SK-N-SH (cell line): ENCODE measurements at regions not wholly inside any gene's neighbourhood (a gene's known extent, or its start where the extent isn't known, plus 50 kb on each side); places are given as distances from the start of the nearest gene placed in this dataset.

Experiments
- EZH2phosphoT487 ChIP-seq: fragments of 200-600 bp; sonication (generic); IDR thresholded peaks from 2 replicates; pipeline ENCODE4 v1.6.1; 2017; ENCODE audit warnings: low read depth, mixed run types, mild to moderate bottlenecking, antibody characterized with exemption, moderate library complexity, borderline replicate concordance
- GABPA ChIP-seq: IDR thresholded peaks from 2 replicates; pipeline ENCODE4 v1.4.0; 2012; ENCODE audit warnings: low read depth, mild to moderate bottlenecking
- NFIC ChIP-seq: IDR thresholded peaks from 2 replicates; pipeline ENCODE4 v1.4.0; 2012; ENCODE audit warnings: borderline replicate concordance
- TEAD4 ChIP-seq: IDR thresholded peaks from 2 replicates; pipeline ENCODE4 v1.4.0; 2012; ENCODE audit warnings: mild to moderate bottlenecking, borderline replicate concordance; ENCODE audit not compliant: insufficient read depth
- TF ChIP-seq, protein P1 (sequence below): fragments of 200-600 bp; sonication (generic); IDR thresholded peaks from 2 replicates; pipeline ENCODE4 v1.6.1; 2017; ENCODE audit warnings: antibody characterized with exemption, mild to moderate bottlenecking, moderate library complexity
- TF ChIP-seq, protein P2 (sequence below): IDR thresholded peaks from 2 replicates; pipeline ENCODE4 v1.6.1; 2012; ENCODE audit warnings: mild to moderate bottlenecking, low read depth, low read length, moderate library complexity
- TF ChIP-seq, protein P3 (sequence below): IDR thresholded peaks from 2 replicates; pipeline ENCODE4 v1.4.0; 2012; ENCODE audit warnings: low read depth

DNA sequence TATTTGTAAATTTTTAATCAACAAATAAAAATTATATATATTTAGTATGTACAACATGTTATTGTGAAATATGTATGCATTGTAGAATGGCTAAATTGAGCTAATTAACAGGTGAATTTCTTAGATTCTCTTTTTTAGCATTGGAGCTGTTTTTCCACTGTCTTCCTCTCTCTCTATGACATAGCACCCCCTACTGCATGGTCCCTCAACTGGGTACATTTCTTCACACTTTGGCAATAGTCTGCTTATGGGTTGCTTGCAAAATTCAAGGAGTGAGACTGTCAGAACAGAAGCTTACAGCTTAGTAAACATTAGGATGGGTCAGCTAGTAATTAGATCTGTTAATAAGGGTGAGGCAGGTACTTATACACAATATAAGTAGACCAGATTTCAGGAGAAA lies 658.5 kb upstream of the MGAT4C start:
- TF ChIP-seq, protein P1, sequence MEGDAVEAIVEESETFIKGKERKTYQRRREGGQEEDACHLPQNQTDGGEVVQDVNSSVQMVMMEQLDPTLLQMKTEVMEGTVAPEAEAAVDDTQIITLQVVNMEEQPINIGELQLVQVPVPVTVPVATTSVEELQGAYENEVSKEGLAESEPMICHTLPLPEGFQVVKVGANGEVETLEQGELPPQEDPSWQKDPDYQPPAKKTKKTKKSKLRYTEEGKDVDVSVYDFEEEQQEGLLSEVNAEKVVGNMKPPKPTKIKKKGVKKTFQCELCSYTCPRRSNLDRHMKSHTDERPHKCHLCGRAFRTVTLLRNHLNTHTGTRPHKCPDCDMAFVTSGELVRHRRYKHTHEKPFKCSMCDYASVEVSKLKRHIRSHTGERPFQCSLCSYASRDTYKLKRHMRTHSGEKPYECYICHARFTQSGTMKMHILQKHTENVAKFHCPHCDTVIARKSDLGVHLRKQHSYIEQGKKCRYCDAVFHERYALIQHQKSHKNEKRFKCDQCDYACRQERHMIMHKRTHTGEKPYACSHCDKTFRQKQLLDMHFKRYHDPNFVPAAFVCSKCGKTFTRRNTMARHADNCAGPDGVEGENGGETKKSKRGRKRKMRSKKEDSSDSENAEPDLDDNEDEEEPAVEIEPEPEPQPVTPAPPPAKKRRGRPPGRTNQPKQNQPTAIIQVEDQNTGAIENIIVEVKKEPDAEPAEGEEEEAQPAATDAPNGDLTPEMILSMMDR, result peak; percentile 59
- TF ChIP-seq, protein P2, sequence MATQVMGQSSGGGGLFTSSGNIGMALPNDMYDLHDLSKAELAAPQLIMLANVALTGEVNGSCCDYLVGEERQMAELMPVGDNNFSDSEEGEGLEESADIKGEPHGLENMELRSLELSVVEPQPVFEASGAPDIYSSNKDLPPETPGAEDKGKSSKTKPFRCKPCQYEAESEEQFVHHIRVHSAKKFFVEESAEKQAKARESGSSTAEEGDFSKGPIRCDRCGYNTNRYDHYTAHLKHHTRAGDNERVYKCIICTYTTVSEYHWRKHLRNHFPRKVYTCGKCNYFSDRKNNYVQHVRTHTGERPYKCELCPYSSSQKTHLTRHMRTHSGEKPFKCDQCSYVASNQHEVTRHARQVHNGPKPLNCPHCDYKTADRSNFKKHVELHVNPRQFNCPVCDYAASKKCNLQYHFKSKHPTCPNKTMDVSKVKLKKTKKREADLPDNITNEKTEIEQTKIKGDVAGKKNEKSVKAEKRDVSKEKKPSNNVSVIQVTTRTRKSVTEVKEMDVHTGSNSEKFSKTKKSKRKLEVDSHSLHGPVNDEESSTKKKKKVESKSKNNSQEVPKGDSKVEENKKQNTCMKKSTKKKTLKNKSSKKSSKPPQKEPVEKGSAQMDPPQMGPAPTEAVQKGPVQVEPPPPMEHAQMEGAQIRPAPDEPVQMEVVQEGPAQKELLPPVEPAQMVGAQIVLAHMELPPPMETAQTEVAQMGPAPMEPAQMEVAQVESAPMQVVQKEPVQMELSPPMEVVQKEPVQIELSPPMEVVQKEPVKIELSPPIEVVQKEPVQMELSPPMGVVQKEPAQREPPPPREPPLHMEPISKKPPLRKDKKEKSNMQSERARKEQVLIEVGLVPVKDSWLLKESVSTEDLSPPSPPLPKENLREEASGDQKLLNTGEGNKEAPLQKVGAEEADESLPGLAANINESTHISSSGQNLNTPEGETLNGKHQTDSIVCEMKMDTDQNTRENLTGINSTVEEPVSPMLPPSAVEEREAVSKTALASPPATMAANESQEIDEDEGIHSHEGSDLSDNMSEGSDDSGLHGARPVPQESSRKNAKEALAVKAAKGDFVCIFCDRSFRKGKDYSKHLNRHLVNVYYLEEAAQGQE, result no peak
- TF ChIP-seq EZH2phosphoT487 (no peak), GABPA (no peak), NFIC (no peak), TEAD4 (no peak)
- TF ChIP-seq, protein P3, sequence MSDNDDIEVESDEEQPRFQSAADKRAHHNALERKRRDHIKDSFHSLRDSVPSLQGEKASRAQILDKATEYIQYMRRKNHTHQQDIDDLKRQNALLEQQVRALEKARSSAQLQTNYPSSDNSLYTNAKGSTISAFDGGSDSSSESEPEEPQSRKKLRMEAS, result no peak
